GM23338 (cell line): ENCODE measurements at regions not wholly inside any gene's neighbourhood (a gene's known extent, or its start where the extent isn't known, plus 50 kb on each side); places are given as distances from the start of the nearest gene placed in this dataset.

Source experiments
- CREB1 ChIP-seq: fragments of 250-450 bp; sonication (Bioruptor Pico); IDR thresholded peaks from 2 replicates; pipeline ENCODE4 v1.5.0; 2020; ENCODE audit warnings: low read depth, mild to moderate bottlenecking, moderate library complexity
- EZH2 ChIP-seq: fragments of 200-600 bp; sonication (generic); IDR thresholded peaks from one replicate; pipeline ENCODE4 v1.8.0; 2017; ENCODE audit warnings: antibody characterized with exemption, mild to moderate bottlenecking, low read depth; ENCODE audit not compliant: unreplicated experiment
- EZH2phosphoT487 ChIP-seq: fragments of 200-600 bp; sonication (generic); IDR thresholded peaks from one replicate; pipeline ENCODE4 v1.8.1; 2018; ENCODE audit warnings: antibody characterized with exemption; ENCODE audit not compliant: unreplicated experiment
- JUNB ChIP-seq: IDR thresholded peaks from one replicate; pipeline ENCODE4 v1.6.1; 2016; ENCODE audit warnings: antibody characterized with exemption; ENCODE audit not compliant: unreplicated experiment
- NANOG ChIP-seq: IDR thresholded peaks from 2 replicates; pipeline ENCODE4 v1.6.1; 2016; ENCODE audit warnings: antibody characterized with exemption, borderline replicate concordance
- POLR2AphosphoS5 ChIP-seq: IDR thresholded peaks from 2 replicates; pipeline ENCODE4 v1.6.1; 2016; ENCODE audit warnings: antibody characterized with exemption, low read depth
- STAT1 ChIP-seq: IDR thresholded peaks from one replicate; pipeline ENCODE4 v1.6.1; 2016; ENCODE audit warnings: antibody characterized with exemption; ENCODE audit not compliant: unreplicated experiment
- ZNF114 ChIP-seq: fragments of 250-450 bp; sonication (Bioruptor Pico); IDR thresholded peaks from 2 replicates; pipeline ENCODE4 v1.5.0; 2020; ENCODE audit warnings: mild to moderate bottlenecking, moderate library complexity
- ZNF331 ChIP-seq: fragments of 250-450 bp; sonication (Bioruptor Pico); IDR thresholded peaks from 2 replicates; pipeline ENCODE4 v1.5.0; 2020; ENCODE audit warnings: low read depth, mild to moderate bottlenecking, moderate library complexity
- TF ChIP-seq, protein P1 (sequence below), 2 experiments: fragments of 200-600 bp in 1 of 2; sonication (generic) in 1 of 2; conservative IDR thresholded peaks; 2 replicates each; pipeline versions ENCODE4 v1.5.1 to v1.6.1; 2016 to 2017; ENCODE audit warnings: antibody characterized with exemption in 2 of 2, low read depth in 2 of 2, mild to moderate bottlenecking in 2 of 2, moderate library complexity in 1 of 2
- TF ChIP-seq, protein P2 (sequence below): IDR thresholded peaks from one replicate; pipeline ENCODE4 v1.6.1; 2018; ENCODE audit warnings: antibody characterized with exemption; ENCODE audit not compliant: unreplicated experiment
- TF ChIP-seq, protein P3 (sequence below): IDR thresholded peaks from 2 replicates; pipeline ENCODE4 v1.6.1; 2016; ENCODE audit warnings: antibody characterized with exemption

DNA sequence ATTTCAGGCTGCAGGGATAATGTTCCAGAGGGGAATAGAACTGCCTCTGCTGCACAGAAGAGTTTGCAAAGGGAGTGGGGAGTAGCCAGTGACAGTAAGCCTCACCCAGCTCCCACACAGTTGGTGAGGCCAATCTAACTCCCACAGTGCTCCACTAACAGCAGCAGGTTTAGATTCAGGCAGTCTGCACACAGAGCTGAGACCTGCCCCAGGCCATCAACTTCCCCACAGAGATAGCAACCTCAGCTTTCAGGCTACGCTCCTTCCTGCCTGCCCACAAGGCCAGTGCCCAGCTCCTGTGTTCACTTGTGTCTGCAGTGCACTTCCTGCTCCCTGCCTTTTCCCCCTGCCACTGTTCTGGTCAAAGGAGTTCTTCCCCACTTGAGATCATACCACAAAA lies 107.5 kb downstream of the TBC1D30 start:
- TF ChIP-seq, protein P1, sequence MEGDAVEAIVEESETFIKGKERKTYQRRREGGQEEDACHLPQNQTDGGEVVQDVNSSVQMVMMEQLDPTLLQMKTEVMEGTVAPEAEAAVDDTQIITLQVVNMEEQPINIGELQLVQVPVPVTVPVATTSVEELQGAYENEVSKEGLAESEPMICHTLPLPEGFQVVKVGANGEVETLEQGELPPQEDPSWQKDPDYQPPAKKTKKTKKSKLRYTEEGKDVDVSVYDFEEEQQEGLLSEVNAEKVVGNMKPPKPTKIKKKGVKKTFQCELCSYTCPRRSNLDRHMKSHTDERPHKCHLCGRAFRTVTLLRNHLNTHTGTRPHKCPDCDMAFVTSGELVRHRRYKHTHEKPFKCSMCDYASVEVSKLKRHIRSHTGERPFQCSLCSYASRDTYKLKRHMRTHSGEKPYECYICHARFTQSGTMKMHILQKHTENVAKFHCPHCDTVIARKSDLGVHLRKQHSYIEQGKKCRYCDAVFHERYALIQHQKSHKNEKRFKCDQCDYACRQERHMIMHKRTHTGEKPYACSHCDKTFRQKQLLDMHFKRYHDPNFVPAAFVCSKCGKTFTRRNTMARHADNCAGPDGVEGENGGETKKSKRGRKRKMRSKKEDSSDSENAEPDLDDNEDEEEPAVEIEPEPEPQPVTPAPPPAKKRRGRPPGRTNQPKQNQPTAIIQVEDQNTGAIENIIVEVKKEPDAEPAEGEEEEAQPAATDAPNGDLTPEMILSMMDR (conservative IDR thresholded peaks at IDR 0.05; ENCODE audit: low read depth in 2 of 2): no peak
- TF ChIP-seq, protein P2, sequence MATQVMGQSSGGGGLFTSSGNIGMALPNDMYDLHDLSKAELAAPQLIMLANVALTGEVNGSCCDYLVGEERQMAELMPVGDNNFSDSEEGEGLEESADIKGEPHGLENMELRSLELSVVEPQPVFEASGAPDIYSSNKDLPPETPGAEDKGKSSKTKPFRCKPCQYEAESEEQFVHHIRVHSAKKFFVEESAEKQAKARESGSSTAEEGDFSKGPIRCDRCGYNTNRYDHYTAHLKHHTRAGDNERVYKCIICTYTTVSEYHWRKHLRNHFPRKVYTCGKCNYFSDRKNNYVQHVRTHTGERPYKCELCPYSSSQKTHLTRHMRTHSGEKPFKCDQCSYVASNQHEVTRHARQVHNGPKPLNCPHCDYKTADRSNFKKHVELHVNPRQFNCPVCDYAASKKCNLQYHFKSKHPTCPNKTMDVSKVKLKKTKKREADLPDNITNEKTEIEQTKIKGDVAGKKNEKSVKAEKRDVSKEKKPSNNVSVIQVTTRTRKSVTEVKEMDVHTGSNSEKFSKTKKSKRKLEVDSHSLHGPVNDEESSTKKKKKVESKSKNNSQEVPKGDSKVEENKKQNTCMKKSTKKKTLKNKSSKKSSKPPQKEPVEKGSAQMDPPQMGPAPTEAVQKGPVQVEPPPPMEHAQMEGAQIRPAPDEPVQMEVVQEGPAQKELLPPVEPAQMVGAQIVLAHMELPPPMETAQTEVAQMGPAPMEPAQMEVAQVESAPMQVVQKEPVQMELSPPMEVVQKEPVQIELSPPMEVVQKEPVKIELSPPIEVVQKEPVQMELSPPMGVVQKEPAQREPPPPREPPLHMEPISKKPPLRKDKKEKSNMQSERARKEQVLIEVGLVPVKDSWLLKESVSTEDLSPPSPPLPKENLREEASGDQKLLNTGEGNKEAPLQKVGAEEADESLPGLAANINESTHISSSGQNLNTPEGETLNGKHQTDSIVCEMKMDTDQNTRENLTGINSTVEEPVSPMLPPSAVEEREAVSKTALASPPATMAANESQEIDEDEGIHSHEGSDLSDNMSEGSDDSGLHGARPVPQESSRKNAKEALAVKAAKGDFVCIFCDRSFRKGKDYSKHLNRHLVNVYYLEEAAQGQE: no peak
- TF ChIP-seq POLR2AphosphoS5 (no peak), EZH2 (no peak), CREB1 (CRISPR knock-in tag) (no peak), EZH2phosphoT487 (no peak), JUNB (no peak), ZNF331 (CRISPR knock-in tag) (no peak), ZNF114 (CRISPR knock-in tag) (no peak), STAT1 (no peak), NANOG (no peak)
- TF ChIP-seq, protein P3, sequence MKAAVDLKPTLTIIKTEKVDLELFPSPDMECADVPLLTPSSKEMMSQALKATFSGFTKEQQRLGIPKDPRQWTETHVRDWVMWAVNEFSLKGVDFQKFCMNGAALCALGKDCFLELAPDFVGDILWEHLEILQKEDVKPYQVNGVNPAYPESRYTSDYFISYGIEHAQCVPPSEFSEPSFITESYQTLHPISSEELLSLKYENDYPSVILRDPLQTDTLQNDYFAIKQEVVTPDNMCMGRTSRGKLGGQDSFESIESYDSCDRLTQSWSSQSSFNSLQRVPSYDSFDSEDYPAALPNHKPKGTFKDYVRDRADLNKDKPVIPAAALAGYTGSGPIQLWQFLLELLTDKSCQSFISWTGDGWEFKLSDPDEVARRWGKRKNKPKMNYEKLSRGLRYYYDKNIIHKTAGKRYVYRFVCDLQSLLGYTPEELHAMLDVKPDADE: no peak
